NCI-H187 (cell line): ENCODE measurements at regions not wholly inside any gene's neighbourhood (a gene's known extent, or its start where the extent isn't known, plus 50 kb on each side); places are given as distances from the start of the nearest gene placed in this dataset.

Experiments
- DNase-seq, 2 experiments: peaks; one replicate each; lab custom pipeline; 2025; lab: John Stamatoyannopoulos, UW

GRCh38 chr10:75294518-75294865 is 58.7 kb upstream of the COMTD1 start:
- no peak for DNase-seq

GRCh38 chr10:75294031-75294437 is 58.3 kb upstream of the COMTD1 start:
- DNase-seq: no peak

- no peak for DNase-seq
Measured at GRCh38 chr10:75293446-75293820, 57.7 kb upstream of the COMTD1 start.

- DNase-seq: no peak
Measured at GRCh38 chr10:75292794-75293445, 57.2 kb upstream of the COMTD1 start.

GRCh38 chr10:75291805-75292204 is 56.0 kb upstream of the COMTD1 start:
- no peak for DNase-seq

GRCh38 chr10:75288140-75288711 is 52.5 kb upstream of the COMTD1 start:
- no peak for DNase-seq

- DNase-seq: no peak
Measured at GRCh38 chr10:75287697-75288096, 51.9 kb upstream of the COMTD1 start.

- DNase-seq: no peak
Measured at GRCh38 chr10:75286901-75287300, 51.1 kb upstream of the COMTD1 start.
